GM21447 (cell line): ENCODE measurements at regions not wholly inside any gene's neighbourhood (a gene's known extent, or its start where the extent isn't known, plus 50 kb on each side); places are given as distances from the start of the nearest gene placed in this dataset.

Experiments
- ATAC-seq: cut with Tn5 transposase; IDR thresholded peaks from one replicate; pipeline ENCODE4 v1.9.1; 2021; ENCODE audit not compliant: unreplicated experiment

- ATAC-seq: no peak
Measured at GRCh38 chr4:27181693-27182092, 321.1 kb downstream of the STIM2 start.

DNA sequence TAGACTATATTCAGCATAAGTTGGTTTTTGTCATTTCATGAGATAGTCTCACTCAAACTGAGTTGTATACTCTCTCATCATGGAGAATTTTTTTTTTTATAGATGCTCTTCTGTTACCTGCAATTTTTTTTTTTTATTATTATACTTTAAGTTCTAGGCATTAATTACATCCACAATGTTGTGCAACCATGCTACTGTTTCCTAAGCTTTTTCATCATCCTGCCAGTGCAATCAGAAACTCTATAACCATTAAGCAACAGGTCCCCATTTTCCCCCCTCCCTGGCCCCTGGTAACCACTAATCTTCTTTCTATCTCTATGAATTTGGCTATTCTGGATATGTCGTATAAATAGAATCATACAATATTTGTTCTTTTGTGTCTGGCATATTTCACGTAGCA is 321.6 kb downstream of the STIM2 start:
- no peak for ATAC-seq

- ATAC-seq: no peak
Measured at GRCh38 chr4:27184508-27185155, 324.0 kb downstream of the STIM2 start.

GRCh38 chr4:27186710-27187109 is 326.1 kb downstream of the STIM2 start:
- no peak for ATAC-seq

GRCh38 chr4:27187786-27188185 is 327.1 kb downstream of the STIM2 start:
- no peak for ATAC-seq

GRCh38 chr4:27189683-27190082 is 329.0 kb downstream of the STIM2 start:
- ATAC-seq: no peak

- ATAC-seq: no peak
Measured at GRCh38 chr4:27191592-27191991, 331.0 kb downstream of the STIM2 start.

GRCh38 chr4:27194599-27195176 is 334.0 kb downstream of the STIM2 start:
- ATAC-seq: no peak

DNA sequence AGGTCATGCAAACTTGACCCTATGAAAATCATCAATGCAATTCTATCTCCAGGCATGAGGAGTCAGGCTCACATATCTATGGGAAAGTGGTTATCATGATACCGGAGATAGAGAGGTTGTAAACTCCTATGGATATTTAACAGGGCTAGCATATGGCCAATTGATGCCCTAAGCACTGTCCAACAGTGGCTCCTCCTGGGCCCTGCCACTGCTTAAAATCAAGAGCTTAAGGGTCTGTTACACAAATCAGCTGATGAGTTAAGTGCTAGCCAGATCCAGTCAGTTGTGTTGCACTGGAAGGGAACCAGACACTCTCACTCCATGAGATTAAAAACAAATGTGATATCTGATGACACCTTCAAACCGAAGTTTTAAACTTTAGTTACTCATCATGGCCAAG is 337.6 kb downstream of the STIM2 start:
- no peak for ATAC-seq

GRCh38 chr4:27198971-27199370 is 338.3 kb downstream of the STIM2 start:
- no peak for ATAC-seq

DNA sequence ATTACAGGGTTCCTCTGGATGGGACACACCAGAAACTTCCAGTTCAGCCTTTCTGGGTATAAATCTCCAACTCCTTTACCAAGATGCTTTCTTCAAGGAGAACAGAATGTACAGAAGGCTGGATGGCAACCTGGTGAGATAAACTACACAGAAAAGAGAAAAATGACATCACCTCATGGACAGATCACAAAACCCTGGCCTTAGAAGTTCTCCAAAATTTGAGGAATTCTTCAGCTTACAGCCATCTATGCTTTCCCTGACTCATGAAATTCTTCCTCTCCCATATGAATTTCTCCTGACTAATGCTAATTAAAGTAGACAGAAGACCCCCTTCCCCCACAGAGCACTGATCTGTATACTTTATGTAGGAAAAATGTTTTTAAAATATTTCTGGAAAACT is 345.4 kb downstream of the STIM2 start:
- no peak for ATAC-seq

GRCh38 chr4:27210956-27211355 is 350.3 kb downstream of the STIM2 start:
- ATAC-seq: no peak

GRCh38 chr4:27214010-27214409 is 353.4 kb downstream of the STIM2 start:
- no peak for ATAC-seq

DNA sequence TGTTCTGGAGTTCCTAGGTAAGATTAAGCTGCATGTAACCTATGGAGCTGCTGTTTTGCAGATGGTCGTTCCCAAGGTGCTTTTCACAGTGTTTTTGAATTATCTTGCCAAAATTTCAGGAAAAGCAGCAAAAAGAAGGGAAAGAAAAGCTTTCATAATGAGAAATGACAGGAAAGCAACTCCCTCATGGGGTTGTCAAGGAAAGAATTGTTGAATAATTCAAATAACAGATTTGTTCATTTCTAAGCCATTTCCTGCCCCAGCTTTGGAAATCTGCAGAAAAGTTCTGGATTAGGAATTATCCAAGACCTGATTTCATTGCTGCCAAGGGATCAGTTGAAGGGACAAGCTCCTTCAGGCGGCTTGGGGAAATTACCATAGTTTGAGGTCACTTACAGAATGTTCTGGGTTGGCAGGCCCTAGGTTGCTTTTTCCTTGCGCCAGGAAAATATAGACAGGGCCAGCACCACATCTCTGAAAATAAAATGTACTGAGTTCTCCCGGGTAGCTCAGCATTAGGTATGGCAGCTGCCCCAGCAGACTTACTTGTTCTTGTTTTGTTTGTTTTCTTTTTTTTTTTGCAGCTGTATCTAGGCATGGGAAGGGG is 354.7 kb downstream of the STIM2 start:
- no peak for ATAC-seq

DNA sequence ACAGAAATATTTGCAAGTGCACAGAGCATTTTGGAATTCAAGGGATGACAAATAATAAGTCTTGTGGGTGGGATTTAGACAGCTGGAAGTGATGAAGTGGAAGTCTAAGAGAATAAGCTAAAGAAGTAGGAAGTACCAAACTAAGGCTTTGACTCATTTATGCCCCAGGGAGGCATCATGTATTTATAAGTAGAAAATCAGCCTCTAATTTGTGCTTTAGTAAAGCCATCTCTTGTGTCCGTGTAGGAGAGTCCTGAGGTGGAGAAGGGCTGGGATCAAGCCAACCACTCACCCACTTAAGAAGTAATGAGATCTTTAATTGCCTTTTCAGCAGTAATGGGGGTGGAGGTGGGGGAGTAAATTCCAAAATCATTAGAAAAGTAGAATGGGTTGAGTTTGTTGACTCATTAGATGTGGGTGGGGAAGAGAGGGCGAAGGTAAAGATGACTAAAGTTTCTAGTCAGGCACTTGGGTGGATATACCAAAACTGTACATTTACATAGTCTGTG is 356.7 kb downstream of the STIM2 start:
- ATAC-seq: no peak

- ATAC-seq: no peak
Measured at GRCh38 chr4:27218013-27218412, 357.4 kb downstream of the STIM2 start.

DNA sequence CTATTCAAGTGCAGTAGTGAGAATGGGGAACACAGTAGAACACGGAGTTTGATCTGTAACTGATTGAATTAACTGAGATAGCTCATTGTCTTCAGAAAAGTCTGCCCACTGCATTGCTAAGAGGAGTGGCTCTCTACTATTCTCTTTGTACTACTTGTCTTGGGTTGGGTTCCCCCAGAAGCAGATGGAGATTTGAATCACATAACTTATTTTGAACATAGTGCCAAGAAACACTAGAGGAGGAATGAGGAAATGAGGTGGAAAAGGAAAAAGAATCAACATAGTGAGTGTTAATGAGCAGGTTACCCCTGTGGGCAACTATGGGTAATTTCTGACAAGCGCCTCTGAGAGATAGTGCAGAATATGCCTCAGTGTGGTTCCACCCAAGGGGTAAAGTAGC is 362.7 kb downstream of the STIM2 start:
- ATAC-seq: no peak

GRCh38 chr4:27233531-27233930 is 372.9 kb downstream of the STIM2 start:
- no peak for ATAC-seq

GRCh38 chr4:27234306-27234899 is 373.8 kb downstream of the STIM2 start:
- no peak for ATAC-seq

DNA sequence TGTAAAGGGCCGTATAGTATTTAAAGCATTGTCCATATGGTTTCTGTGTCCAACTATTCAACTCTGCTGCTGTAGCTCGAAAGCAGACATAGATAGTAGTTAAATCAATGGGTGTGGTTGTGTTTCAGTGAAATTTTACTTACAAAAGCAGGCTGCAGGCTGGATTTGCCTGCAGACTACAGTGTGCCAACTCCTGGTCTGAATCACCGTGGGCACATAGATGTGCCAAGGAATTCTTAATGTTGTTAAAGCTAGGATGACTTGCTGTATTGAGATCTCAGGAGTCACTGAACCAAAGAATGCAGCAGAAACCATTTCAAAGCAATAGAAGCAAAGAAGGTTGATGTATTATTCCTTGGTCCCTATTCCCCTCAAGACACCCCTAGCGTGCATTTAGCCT is 379.0 kb downstream of the STIM2 start:
- ATAC-seq: no peak

GRCh38 chr4:27242217-27242616 is 381.6 kb downstream of the STIM2 start:
- ATAC-seq: no peak

- no peak for ATAC-seq
Measured at GRCh38 chr4:27245216-27245615, 384.6 kb downstream of the STIM2 start.
